B cell (primary cell): ENCODE measurements at regions not wholly inside any gene's neighbourhood (a gene's known extent, or its start where the extent isn't known, plus 50 kb on each side); places are given as distances from the start of the nearest gene placed in this dataset.

Experiments
- ATAC-seq: fragments of 200-7000 bp; cut with Tn5 transposase; one replicate; pipeline ENCODE4 v1.10.0; 2021; ENCODE audit warnings: low read depth, mild to moderate bottlenecking, moderate number of reproducible peaks, moderate library complexity
- CTCF ChIA-PET: fragments of 350-600 bp; sonication (Branson Sonifier 250); formaldehyde crosslinking; loops from one replicate; lab custom pipeline; 2021; ENCODE audit warnings: antibody characterized with exemption, inconsistent platforms; lab: Charles Lee
- POLR2A ChIA-PET: fragments of 350-600 bp; sonication (Branson Sonifier 250); formaldehyde crosslinking; loops from one replicate; lab custom pipeline; 2021; ENCODE audit warnings: antibody characterized with exemption; lab: Charles Lee
- DNase-seq: peaks from one replicate; pipeline ENCODE4 v3.0.0; 2013
- H2AFZ ChIP-seq: 2 replicates; pipeline ENCODE4 v1.6.1; 2012; ENCODE audit warnings: mild to moderate bottlenecking, low read depth, low read length; ENCODE audit not compliant: insufficient read depth, poor library complexity, severe bottlenecking
- H3K27ac ChIP-seq, 2 donors: 1 replicate in 1 of 2; 2 replicates in 1 of 2; pipeline ENCODE4 v1.5.1; 2012 to 2013; ENCODE audit warnings: low read length in 2 of 2, mild to moderate bottlenecking in 2 of 2, moderate library complexity in 1 of 2
- H3K27me3 ChIP-seq, 4 experiments: fragments of 200-600 bp in 1 of 4; sonication (generic) in 1 of 4; replicated peaks in 1 of 4; 1 replicate in 2 of 4; 2 replicates in 2 of 4; pipeline versions ENCODE4 v1.6.1 to v1.7.0; 2013 to 2016; ENCODE audit warnings: low read length in 3 of 4, mild to moderate bottlenecking in 2 of 4, mixed read lengths in 1 of 4, moderate library complexity in 1 of 4; ENCODE audit not compliant: insufficient read depth in 4 of 4, control insufficient read depth in 3 of 4; ENCODE audit errors: control extremely low read depth in 1 of 4
- H3K36me3 ChIP-seq, 2 experiments: replicated peaks in 1 of 2; 1 replicate in 1 of 2; 2 replicates in 1 of 2; pipeline versions ENCODE4 v1.6.1 to v1.7.1; 2013; ENCODE audit warnings: low read length in 1 of 2; ENCODE audit not compliant: insufficient read depth in 2 of 2, control insufficient read depth in 1 of 2; ENCODE audit errors: control extremely low read depth in 1 of 2, extremely low read depth in 1 of 2
- H3K4me1 ChIP-seq, 2 donors: fragments of 200-600 bp in 1 of 2; sonication (generic) in 1 of 2; 1 replicate in 1 of 2; 2 replicates in 1 of 2; pipeline versions ENCODE4 v1.5.1 to v1.6.1; 2013 to 2017; ENCODE audit warnings: low read length in 2 of 2; ENCODE audit not compliant: control insufficient read depth in 2 of 2, insufficient read depth in 2 of 2
- H3K4me2 ChIP-seq: replicated peaks from 2 replicates; pipeline ENCODE3; 2012; ENCODE audit warnings: mild to moderate bottlenecking, low read depth, low read length; ENCODE audit not compliant: poor library complexity, severe bottlenecking
- H3K4me3 ChIP-seq, 5 experiments: fragments of 200-600 bp in 1 of 5; sonication (generic) in 1 of 5; 1 replicate in 3 of 5; 2 replicates in 2 of 5; pipeline versions ENCODE4 v1.5.1 to v1.7.0; 2011 to 2016; ENCODE audit warnings: low read length in 4 of 5, mild to moderate bottlenecking in 4 of 5, low read depth in 2 of 5, control low read depth in 1 of 5, moderate library complexity in 1 of 5; ENCODE audit not compliant: insufficient read depth in 1 of 5; ENCODE audit errors: control extremely low read depth in 1 of 5, extremely low read depth in 1 of 5
- H3K79me2 ChIP-seq: fragments of 200-600 bp; sonication (generic); one replicate; pipeline ENCODE4 v1.6.0; 2016; ENCODE audit warnings: low read length; ENCODE audit not compliant: control insufficient read depth, insufficient read depth
- H3K9ac ChIP-seq: fragments of 200-600 bp; sonication (generic); 2 replicates; pipeline ENCODE4 v1.6.1; 2017; ENCODE audit warnings: mild to moderate bottlenecking, low read length, moderate library complexity
- H3K9me3 ChIP-seq, 3 donors: one replicate each; pipeline versions ENCODE4 v1.6.1 to v1.7.1; 2013; ENCODE audit warnings: low read length in 2 of 3; ENCODE audit not compliant: control insufficient read depth in 2 of 3, insufficient read depth in 1 of 3; ENCODE audit errors: control extremely low read depth in 1 of 3
- H4K20me1 ChIP-seq: 2 replicates; pipeline ENCODE4 v1.6.0; 2012; ENCODE audit warnings: mild to moderate bottlenecking, low read length; ENCODE audit not compliant: insufficient read depth, control insufficient read depth, poor library complexity, severe bottlenecking
- H3K27ac Mint-ChIP-seq: one replicate; pipeline ENCODE4 v1.8.0; 2021; ENCODE audit warnings: mixed read lengths
- H3K27me3 Mint-ChIP-seq: one replicate; pipeline ENCODE4 v1.8.0; 2021; ENCODE audit warnings: mixed read lengths
- H3K4me1 Mint-ChIP-seq: one replicate; pipeline ENCODE4 v1.8.0; 2021; ENCODE audit warnings: mixed read lengths
- H3K4me3 Mint-ChIP-seq: one replicate; pipeline ENCODE4 v1.8.0; 2021; ENCODE audit warnings: mixed read lengths
- H3K9me3 Mint-ChIP-seq: one replicate; pipeline ENCODE4 v1.8.0; 2022; ENCODE audit warnings: mixed read lengths; ENCODE audit not compliant: insufficient read depth
- CTCF ChIP-seq: fragments of 200-600 bp; IDR thresholded peaks from one replicate; pipeline ENCODE4 v1.8.0; 2022; ENCODE audit warnings: antibody characterized with exemption, mild to moderate bottlenecking
- EZH2 ChIP-seq: IDR thresholded peaks from 2 replicates; pipeline ENCODE4 v1.6.1; 2012; ENCODE audit warnings: borderline replicate concordance, low read depth, mild to moderate bottlenecking, moderate library complexity, low read length; ENCODE audit not compliant: insufficient read depth, poor library complexity, severe bottlenecking
- WGBS: methylation state at CpG from one replicate; pipeline ENCODE4 v1.1.5; 2013; ENCODE audit warnings: missing lambda C conversion rate; ENCODE audit not compliant: insufficient coverage; 5-methylcytosine and 5-hydroxymethylcytosine counted together
- intact Hi-C: fragments of 100-400 bp; cut with micrococcal nuclease; formaldehyde crosslinking; loops from one replicate; pipeline ENCODE4 v1.10.0; 2022

- Histone ChIP-seq H3K79me2 (no peaks in the 10 kb centered on the region), H4K20me1 (no peaks in the 10 kb centered on the region), H3K4me1 (no peaks in the 10 kb centered on the region), H3K9me3 (peaks cover 0 to 1% (median 0%) of the 10 kb centered on the region in 3 donors), H3K27ac (no peak overlapping the region), H3K27me3 (no peaks in the 10 kb centered on the region), H3K4me3 (no peak overlapping the region), H3K36me3 (no peaks in the 10 kb centered on the region), H2AFZ (no peak overlapping the region), H3K9ac (no peak overlapping the region), H3K4me2 (no peak overlapping the region)
- Mint-ChIP-seq H3K27me3 (peaks cover 9% of the 10 kb centered on the region), H3K27ac (no peak overlapping the region), H3K9me3 (no peaks in the 10 kb centered on the region), H3K4me3 (no peak overlapping the region), H3K4me1 (no peaks in the 10 kb centered on the region)
- ATAC-seq, result no peak
- TF ChIP-seq EZH2, result no peak
- TF ChIP-seq CTCF, result no peak
- intact Hi-C loops, result no loop called here
- WGBS, result 50% methylated on average over 2 of the region's 2 CpGs
- no peak for DNase-seq
- ChIA-PET POLR2A (no interaction called here), CTCF (no interaction called here)
Measured at GRCh38 chr12:89081719-89082369, 270.5 kb downstream of the DUSP6 start.

- TF ChIP-seq CTCF, result no peak
- no peak for TF ChIP-seq EZH2
- intact Hi-C loops, result no loop called here
- DNase-seq (no peak), ATAC-seq (no peak)
- Histone ChIP-seq H4K20me1 (no peaks in the 10 kb centered on the region), H3K27ac (no peak overlapping the region), H3K79me2 (no peaks in the 10 kb centered on the region), H3K9me3 (peaks cover 0 to 1% (median 0%) of the 10 kb centered on the region in 3 donors), H3K27me3 (no peaks in the 10 kb centered on the region), H3K4me1 (no peaks in the 10 kb centered on the region), H3K36me3 (no peaks in the 10 kb centered on the region), H3K9ac (no peak overlapping the region), H2AFZ (no peak overlapping the region), H3K4me3 (no peak overlapping the region), H3K4me2 (no peak overlapping the region)
- Mint-ChIP-seq H3K27me3 (peaks cover 9% of the 10 kb centered on the region), H3K4me1 (no peaks in the 10 kb centered on the region), H3K27ac (no peak overlapping the region), H3K9me3 (no peaks in the 10 kb centered on the region), H3K4me3 (no peak overlapping the region)
- POLR2A ChIA-PET, result no interaction called here
- 100% methylated on average over 1 of the region's 3 CpGs for WGBS
- CTCF ChIA-PET, result no interaction called here
Measured at GRCh38 chr12:89080793-89081465, 271.4 kb downstream of the DUSP6 start.
